HG02759 (cell line): ENCODE measurements at regions not wholly inside any gene's neighbourhood (a gene's known extent, or its start where the extent isn't known, plus 50 kb on each side); places are given as distances from the start of the nearest gene placed in this dataset.

Experiments
- ATAC-seq: cut with Tn5 transposase; IDR thresholded peaks from one replicate; pipeline ENCODE4 v1.9.1; 2021; ENCODE audit warnings: mild to moderate bottlenecking, moderate library complexity; ENCODE audit not compliant: unreplicated experiment

- ATAC-seq: no peak
These were observed 156.0 kb upstream of the SOD1 start for GRCh38 chr21:31503467-31503866.

GRCh38 chr21:31502537-31503143, 156.9 kb upstream of the SOD1 start:
- no peak for ATAC-seq

GRCh38 chr21:31501926-31502325, 157.6 kb upstream of the SOD1 start:
- no peak for ATAC-seq

- no peak for ATAC-seq
These were observed 156.9 kb upstream of the TIAM1 start for GRCh38 chr21:31500982-31501381.

- no peak for ATAC-seq
These were observed 156.0 kb upstream of the TIAM1 start for GRCh38 chr21:31500071-31500470.

- ATAC-seq: no peak
These were observed 154.9 kb upstream of the TIAM1 start for GRCh38 chr21:31498985-31499384.

GRCh38 chr21:31497914-31498313, 153.9 kb upstream of the TIAM1 start:
- ATAC-seq: no peak

- ATAC-seq: no peak
These were observed 149.4 kb upstream of the TIAM1 start for GRCh38 chr21:31493350-31493880.

GRCh38 chr21:31491617-31492016, 147.6 kb upstream of the TIAM1 start:
- no peak for ATAC-seq

GRCh38 chr21:31490443-31490842, 146.4 kb upstream of the TIAM1 start:
- ATAC-seq: no peak

GRCh38 chr21:31489726-31490125, 145.7 kb upstream of the TIAM1 start:
- no peak for ATAC-seq

- ATAC-seq: no peak
These were observed 145.0 kb upstream of the TIAM1 start for GRCh38 chr21:31489014-31489413.

GRCh38 chr21:31484219-31484618, 140.2 kb upstream of the TIAM1 start:
- ATAC-seq: no peak

- ATAC-seq: no peak
These were observed 139.1 kb upstream of the TIAM1 start for GRCh38 chr21:31483146-31483545.

GRCh38 chr21:31482460-31482859, 138.4 kb upstream of the TIAM1 start:
- ATAC-seq: no peak

- no peak for ATAC-seq
These were observed 136.2 kb upstream of the TIAM1 start for GRCh38 chr21:31480228-31480627.

- ATAC-seq: no peak
These were observed 135.7 kb upstream of the TIAM1 start for GRCh38 chr21:31479714-31480113.

GRCh38 chr21:31479222-31479621, 135.2 kb upstream of the TIAM1 start:
- no peak for ATAC-seq

- no peak for ATAC-seq
These were observed 132.4 kb upstream of the TIAM1 start for GRCh38 chr21:31476263-31477022.

- no peak for ATAC-seq
These were observed 131.2 kb upstream of the TIAM1 start for GRCh38 chr21:31475223-31475622.

- no peak for ATAC-seq
These were observed 129.8 kb upstream of the TIAM1 start for GRCh38 chr21:31473685-31474345.

GRCh38 chr21:31471865-31472264, 127.8 kb upstream of the TIAM1 start:
- ATAC-seq: no peak
